Activated CD8-positive, alpha-beta memory T cell treated with anti-CD3 and anti-CD28 coated beads for 4 hours (primary cell): ENCODE measurements at regions not wholly inside any gene's neighbourhood (a gene's known extent, or its start where the extent isn't known, plus 50 kb on each side); places are given as distances from the start of the nearest gene placed in this dataset.
"Not testable (repeated sequence)": the region's sequence is repeated elsewhere in the genome, so short reads cannot be mapped to it uniquely, and the experiment has no call there.

Experiments
- DNase-seq, 2 donors: peaks; one replicate each; pipeline ENCODE4 v3.0.0-alpha.2; 2020; ENCODE audit warnings: low read depth in 2 of 2

- DNase-seq: no peak
Measured at GRCh38 chr18:37869051-37869450, 303.5 kb upstream of the CELF4 start.

- DNase-seq: no peak
Measured at GRCh38 chr18:37864122-37864521, 298.5 kb upstream of the CELF4 start.

- no peak for DNase-seq
Measured at GRCh38 chr18:37861981-37862380, 296.4 kb upstream of the CELF4 start.

- DNase-seq: no peak
Measured at GRCh38 chr18:37854396-37854795, 288.8 kb upstream of the CELF4 start.

GRCh38 chr18:37853706-37854105, 288.1 kb upstream of the CELF4 start:
- no peak for DNase-seq

GRCh38 chr18:37852464-37852863, 286.9 kb upstream of the CELF4 start:
- no peak for DNase-seq

- DNase-seq: no peak
Measured at GRCh38 chr18:37847544-37847943, 281.9 kb upstream of the CELF4 start.

GRCh38 chr18:37846996-37847395, 281.4 kb upstream of the CELF4 start:
- DNase-seq: no peak

GRCh38 chr18:37845498-37845897, 279.9 kb upstream of the CELF4 start:
- DNase-seq: no peak

- no peak for DNase-seq
Measured at GRCh38 chr18:37844209-37844970, 278.8 kb upstream of the CELF4 start.

- no peak for DNase-seq
Measured at GRCh38 chr18:37838083-37838482, 272.5 kb upstream of the CELF4 start.

GRCh38 chr18:37836071-37836970, 270.7 kb upstream of the CELF4 start:
- no peak for DNase-seq

- not testable (repeated sequence) for DNase-seq
Measured at GRCh38 chr18:37832010-37832695, 266.6 kb upstream of the CELF4 start.

GRCh38 chr18:37812961-37813360, 247.4 kb upstream of the CELF4 start:
- no peak for DNase-seq

- no peak for DNase-seq
Measured at GRCh38 chr18:37805773-37806404, 240.3 kb upstream of the CELF4 start.

- no peak for DNase-seq
Measured at GRCh38 chr18:37796823-37797349, 231.3 kb upstream of the CELF4 start.

GRCh38 chr18:37787452-37787851, 221.9 kb upstream of the CELF4 start:
- no peak for DNase-seq

GRCh38 chr18:37783771-37784170, 218.2 kb upstream of the CELF4 start:
- DNase-seq: no peak

GRCh38 chr18:37779220-37779619, 213.6 kb upstream of the CELF4 start:
- DNase-seq: no peak

- no peak for DNase-seq
Measured at GRCh38 chr18:37778417-37779165, 213.0 kb upstream of the CELF4 start.

GRCh38 chr18:37769826-37770225, 204.2 kb upstream of the CELF4 start:
- no peak for DNase-seq
